H1 (cell line): ENCODE measurements at regions not wholly inside any gene's neighbourhood (a gene's known extent, or its start where the extent isn't known, plus 50 kb on each side); places are given as distances from the start of the nearest gene placed in this dataset.

Experiments used
- CTCF ChIP-seq, 3 experiments: IDR thresholded peaks; 1 replicate in 2 of 3; 2 replicates in 1 of 3; pipeline versions ENCODE4 v1.5.1 to v1.6.1; 2011; ENCODE audit warnings: low read length in 3 of 3, mild to moderate bottlenecking in 3 of 3, inconsistent platforms in 2 of 3, low read depth in 1 of 3, moderate library complexity in 1 of 3; ENCODE audit not compliant: insufficient read depth in 1 of 3; ENCODE audit errors: control extremely low read depth in 1 of 3
- EP300 ChIP-seq, 2 experiments: IDR thresholded peaks; 1 replicate in 1 of 2; 2 replicates in 1 of 2; pipeline ENCODE4 v1.6.1; 2011 to 2012; ENCODE audit warnings: low read depth in 2 of 2, low read length in 2 of 2, mild to moderate bottlenecking in 2 of 2, borderline replicate concordance in 1 of 2, inconsistent platforms in 1 of 2, moderate library complexity in 1 of 2

DNA sequence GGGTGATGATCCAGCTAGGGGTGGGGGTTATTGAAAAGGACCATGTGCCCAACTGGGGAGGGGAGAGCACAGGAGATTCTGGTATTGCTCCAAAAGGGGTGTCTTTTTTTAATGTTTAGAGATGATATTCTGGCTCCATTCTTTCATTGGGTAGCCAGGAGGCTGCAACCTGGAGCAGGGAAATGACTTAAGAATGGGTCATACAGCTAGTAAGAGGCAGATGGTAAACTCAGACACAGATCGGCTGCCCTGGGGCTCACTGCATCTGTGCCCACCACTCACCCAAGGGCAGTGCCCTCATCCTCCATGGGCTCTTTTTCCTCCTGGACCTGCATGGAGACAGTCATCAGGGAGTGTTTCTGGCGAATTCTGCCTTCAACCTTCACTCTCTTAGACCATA, 302.0 kb upstream of the PRDM1 start:
- TF ChIP-seq EP300 (IDR thresholded peaks at IDR 0.05; ENCODE audit: borderline replicate concordance in 1 of 2, low read depth in 2 of 2, low read length in 2 of 2) (no peak), CTCF (IDR thresholded peaks at IDR 0.05; ENCODE audit: control extremely low read depth in 1 of 3, insufficient read depth in 1 of 3, low read depth in 1 of 3, low read length in 3 of 3) (no peak)
